Endodermal cell (in vitro differentiated cells): ENCODE measurements at regions not wholly inside any gene's neighbourhood (a gene's known extent, or its start where the extent isn't known, plus 50 kb on each side); places are given as distances from the start of the nearest gene placed in this dataset.

Experiments used
- DNase-seq: peaks from one replicate; pipeline ENCODE4 v3.0.0-alpha.2; 2017
- H3K27ac ChIP-seq: 2 replicates; pipeline ENCODE4 v1.5.1; 2013; ENCODE audit warnings: mild to moderate bottlenecking, low read depth, low read length, moderate library complexity
- H3K27me3 ChIP-seq: 2 replicates; pipeline ENCODE4 v1.6.1; 2013; ENCODE audit warnings: mild to moderate bottlenecking, low read length, moderate library complexity; ENCODE audit not compliant: insufficient read depth, control insufficient read depth, poor library complexity, severe bottlenecking
- H3K36me3 ChIP-seq: 2 replicates; pipeline ENCODE4 v1.7.0; 2013; ENCODE audit warnings: mild to moderate bottlenecking, low read length, moderate library complexity; ENCODE audit not compliant: control insufficient read depth, insufficient read depth
- H3K4me1 ChIP-seq: one replicate; pipeline ENCODE4 v1.7.0; 2013; ENCODE audit warnings: low read length; ENCODE audit not compliant: control insufficient read depth, insufficient read depth
- H3K4me3 ChIP-seq: 2 replicates; pipeline ENCODE4 v1.5.1; 2013; ENCODE audit warnings: mild to moderate bottlenecking, low read length, moderate library complexity
- H3K9ac ChIP-seq: 2 replicates; pipeline ENCODE4 v1.6.1; 2013; ENCODE audit warnings: mild to moderate bottlenecking, low read length, moderate library complexity; ENCODE audit not compliant: poor library complexity, severe bottlenecking; ENCODE audit errors: extremely low read depth
- H3K9me3 ChIP-seq: 2 replicates; pipeline ENCODE4 v1.6.1; 2013; ENCODE audit warnings: mild to moderate bottlenecking, low read length, moderate library complexity; ENCODE audit not compliant: control insufficient read depth
- H3K27ac Mint-ChIP-seq: 2 replicates; pipeline ENCODE4 v1.8.0; 2020; ENCODE audit warnings: mixed read lengths
- H3K27me3 Mint-ChIP-seq: 2 replicates; pipeline ENCODE4 v1.8.0; 2021; ENCODE audit warnings: mild to moderate bottlenecking, mixed read lengths; ENCODE audit not compliant: insufficient read depth
- H3K36me3 Mint-ChIP-seq: 2 replicates; pipeline ENCODE4 v1.8.0; 2020; ENCODE audit warnings: low read depth, mixed read lengths
- H3K4me1 Mint-ChIP-seq: 2 replicates; pipeline ENCODE4 v1.8.0; 2020; ENCODE audit warnings: mixed read lengths
- H3K4me3 Mint-ChIP-seq: 2 replicates; pipeline ENCODE4 v1.8.0; 2020; ENCODE audit warnings: mild to moderate bottlenecking, moderate library complexity, mixed read lengths
- H3K9me3 Mint-ChIP-seq: 2 replicates; pipeline ENCODE4 v1.8.0; 2020; ENCODE audit warnings: mild to moderate bottlenecking, mixed read lengths
- CTCF ChIP-seq: fragments of 200-600 bp; sonication (generic); conservative IDR thresholded peaks from 2 replicates; pipeline ENCODE4 v1.5.0; 2021; ENCODE audit warnings: antibody characterized with exemption, mild to moderate bottlenecking
- WGBS, 2 experiments: methylation state at CpG; one replicate each; pipeline versions ENCODE4 v1.1.5 to v1.1.7; 2013; ENCODE audit warnings: missing lambda C conversion rate in 2 of 2, mixed read lengths in 1 of 2; ENCODE audit not compliant: insufficient coverage in 1 of 2, insufficient read length in 1 of 2; 5-methylcytosine and 5-hydroxymethylcytosine counted together

DNA sequence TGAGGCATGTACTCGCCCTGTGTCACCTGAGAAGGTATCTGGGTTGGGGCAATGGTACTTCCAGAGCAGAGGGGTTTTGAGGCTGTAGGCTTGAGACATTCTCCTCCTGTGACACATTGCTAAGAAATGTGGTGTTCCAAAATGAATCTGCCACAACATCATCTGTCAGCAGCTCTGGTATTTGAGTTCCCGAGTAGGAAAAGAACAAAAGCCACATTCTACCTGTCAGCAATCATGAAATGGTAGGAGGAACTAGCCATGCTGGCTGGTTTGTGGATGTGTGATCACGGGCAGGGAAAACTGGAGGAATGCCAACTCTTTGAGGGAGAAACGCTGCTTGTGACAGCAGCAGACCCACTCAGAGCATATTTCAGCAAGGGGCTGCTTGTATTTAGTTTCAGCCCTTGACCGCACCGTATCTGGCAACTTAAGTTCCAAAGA, 579.4 kb upstream of the TBL1XR1 start:
- no peak overlapping the region for H3K4me3 Mint-ChIP-seq
- Histone ChIP-seq H3K9ac (no peak overlapping the region), H3K4me1 (no peaks in the 10 kb centered on the region), H3K27ac (no peak overlapping the region), H3K9me3 (no peaks in the 10 kb centered on the region), H3K36me3 (no peaks in the 10 kb centered on the region), H3K27me3 (no peaks in the 10 kb centered on the region), H3K4me3 (no peak overlapping the region)
- H3K4me1 Mint-ChIP-seq, result peaks cover 10% of the 10 kb centered on the region
- WGBS, 2 experiments, result 92 to 96% methylated on average over 6 of the region's 6 CpGs
- no peaks in the 10 kb centered on the region for H3K36me3 Mint-ChIP-seq
- peak; percentile 41 for DNase-seq
- H3K27me3 Mint-ChIP-seq, result no peaks in the 10 kb centered on the region
- no peak overlapping the region for H3K27ac Mint-ChIP-seq
- H3K9me3 Mint-ChIP-seq, result no peaks in the 10 kb centered on the region
- TF ChIP-seq CTCF, result no peak

DNA sequence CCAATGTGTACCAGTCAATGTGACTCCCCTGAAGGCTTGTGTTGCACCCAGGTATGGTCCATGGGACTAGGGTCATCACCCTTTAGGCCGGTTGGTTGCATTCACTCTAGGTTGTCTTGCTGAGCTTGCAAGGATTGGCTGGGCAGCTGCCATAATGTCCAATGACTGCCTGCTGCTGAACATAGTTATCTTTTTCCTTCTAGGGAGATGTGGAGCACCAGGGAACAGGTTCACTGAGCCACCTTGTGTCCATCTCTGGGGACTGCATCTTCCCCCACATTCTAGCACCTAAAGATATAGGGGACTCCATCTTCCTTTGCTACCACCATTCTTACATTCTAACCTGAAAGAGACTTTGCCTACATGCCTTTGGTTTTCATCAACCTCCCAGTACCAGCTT, 580.4 kb upstream of the TBL1XR1 start:
- Mint-ChIP-seq H3K4me1 (peaks cover 13% of the 10 kb centered on the region), H3K27me3 (no peaks in the 10 kb centered on the region), H3K4me3 (no peak overlapping the region), H3K36me3 (no peaks in the 10 kb centered on the region), H3K27ac (no peak overlapping the region), H3K9me3 (no peaks in the 10 kb centered on the region)
- 78% methylated on average over 1 of the region's 1 CpG for WGBS, 2 experiments
- H3K27ac ChIP-seq, result no peak overlapping the region
- no peaks in the 10 kb centered on the region for H3K27me3 ChIP-seq
- DNase-seq, result peak; percentile 82
- no peak overlapping the region for H3K9ac ChIP-seq
- no peak overlapping the region for H3K4me3 ChIP-seq
- TF ChIP-seq CTCF, result peak; percentile 79
- no peaks in the 10 kb centered on the region for H3K9me3 ChIP-seq
- H3K36me3 ChIP-seq, result no peaks in the 10 kb centered on the region
- no peaks in the 10 kb centered on the region for H3K4me1 ChIP-seq

GRCh38 chr3:177778633-177779032, 581.4 kb upstream of the TBL1XR1 start:
- peaks cover 8% of the 10 kb centered on the region for H3K4me1 Mint-ChIP-seq
- H3K27ac ChIP-seq, result no peak overlapping the region
- no peaks in the 10 kb centered on the region for H3K4me1 ChIP-seq
- no peak overlapping the region for H3K4me3 ChIP-seq
- no peaks in the 10 kb centered on the region for H3K27me3 Mint-ChIP-seq
- no peak overlapping the region for H3K27ac Mint-ChIP-seq
- no peaks in the 10 kb centered on the region for H3K9me3 ChIP-seq
- H3K36me3 Mint-ChIP-seq, result no peaks in the 10 kb centered on the region
- H3K27me3 ChIP-seq, result no peaks in the 10 kb centered on the region
- no peaks in the 10 kb centered on the region for H3K36me3 ChIP-seq
- DNase-seq, result no peak
- no peak for TF ChIP-seq CTCF
- H3K4me3 Mint-ChIP-seq, result no peak overlapping the region
- H3K9ac ChIP-seq, result no peak overlapping the region
- 93% methylated on average over 1 of the region's 1 CpG; no CpG with 5 or more reads in 1 of the 2 experiments for WGBS, 2 experiments
- no peaks in the 10 kb centered on the region for H3K9me3 Mint-ChIP-seq
